Activated CD4-positive, alpha-beta T cell treated with anti-CD3 and anti-CD28 coated beads, Interleukin-2, amount 50 U/mL, for 16 hours (primary cell): ENCODE measurements at regions not wholly inside any gene's neighbourhood (a gene's known extent, or its start where the extent isn't known, plus 50 kb on each side); places are given as distances from the start of the nearest gene placed in this dataset.

Experiments
- DNase-seq: peaks from one replicate; pipeline ENCODE4 v3.0.0-alpha.2; 2020

GRCh38 chr5:133760532-133760931 is 148.2 kb upstream of the FSTL4 start:
- no peak for DNase-seq

DNA sequence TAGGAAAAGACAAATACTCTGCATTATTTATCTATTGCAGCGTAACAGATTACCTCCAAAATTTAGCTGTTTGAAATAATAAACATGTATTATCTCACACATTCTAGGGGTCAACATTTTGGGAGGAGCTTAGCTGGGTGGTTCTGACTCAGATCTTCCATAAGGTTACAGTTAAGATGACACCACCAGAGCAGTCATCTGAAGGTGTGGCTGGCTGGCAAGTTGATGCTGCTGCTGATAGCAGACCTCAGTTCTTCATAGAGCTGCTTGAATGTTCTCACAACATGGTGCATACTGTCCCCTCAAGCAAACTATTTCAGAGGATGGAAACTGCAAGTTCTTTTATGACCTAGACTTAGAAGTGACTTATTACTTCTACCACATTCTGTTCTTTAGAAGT is 146.3 kb upstream of the FSTL4 start:
- peak; percentile 20 for DNase-seq

- DNase-seq, result no peak
Measured at GRCh38 chr5:133757396-133757945, 145.1 kb upstream of the FSTL4 start.

DNA sequence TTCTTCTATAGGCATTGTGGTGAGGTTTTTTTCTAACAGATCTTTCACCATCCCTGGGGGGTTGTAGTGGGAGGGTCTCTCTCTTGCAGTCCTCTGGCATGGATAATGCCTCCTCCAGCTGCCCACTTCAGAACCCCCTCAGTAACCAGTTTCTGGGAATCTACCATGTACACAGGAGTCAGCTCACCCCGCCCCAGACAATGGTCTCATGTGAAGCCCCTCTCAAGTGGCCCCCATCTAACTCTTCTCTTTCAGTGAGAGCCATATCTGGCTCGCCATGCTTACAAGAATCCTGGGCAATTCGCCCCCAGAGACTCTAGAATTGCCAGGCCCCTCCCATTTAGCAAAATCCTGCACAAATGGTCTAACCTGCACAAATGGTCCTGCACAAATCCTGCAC is 144.4 kb upstream of the FSTL4 start:
- DNase-seq, result no peak

GRCh38 chr5:133756036-133756435 is 143.7 kb upstream of the FSTL4 start:
- DNase-seq, result no peak

GRCh38 chr5:133754575-133755169 is 142.3 kb upstream of the FSTL4 start:
- peak; percentile 12 for DNase-seq

GRCh38 chr5:133753856-133754255 is 141.5 kb upstream of the FSTL4 start:
- DNase-seq, result no peak

DNA sequence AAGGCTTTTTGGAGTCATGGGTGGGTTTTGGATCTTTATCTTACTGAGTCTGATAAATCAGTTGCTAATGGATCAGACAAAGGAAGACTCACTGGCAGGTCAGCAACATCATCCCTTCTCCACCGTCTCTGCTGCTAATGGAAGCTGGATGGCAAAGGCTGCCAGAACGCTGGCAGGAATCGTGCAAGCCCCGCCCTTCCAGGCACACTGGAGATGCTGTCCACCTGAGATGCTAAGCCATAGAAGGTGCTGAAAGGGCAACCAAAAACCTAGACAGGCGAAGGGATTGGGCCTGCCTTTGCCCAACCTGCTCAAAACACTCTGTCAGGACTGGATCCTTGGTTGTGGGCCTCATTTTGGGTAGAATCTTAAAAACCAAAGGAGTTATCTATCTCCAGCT is 139.5 kb upstream of the FSTL4 start:
- no peak for DNase-seq

- DNase-seq, result no peak
Measured at GRCh38 chr5:133751421-133751820, 139.1 kb upstream of the FSTL4 start.

DNA sequence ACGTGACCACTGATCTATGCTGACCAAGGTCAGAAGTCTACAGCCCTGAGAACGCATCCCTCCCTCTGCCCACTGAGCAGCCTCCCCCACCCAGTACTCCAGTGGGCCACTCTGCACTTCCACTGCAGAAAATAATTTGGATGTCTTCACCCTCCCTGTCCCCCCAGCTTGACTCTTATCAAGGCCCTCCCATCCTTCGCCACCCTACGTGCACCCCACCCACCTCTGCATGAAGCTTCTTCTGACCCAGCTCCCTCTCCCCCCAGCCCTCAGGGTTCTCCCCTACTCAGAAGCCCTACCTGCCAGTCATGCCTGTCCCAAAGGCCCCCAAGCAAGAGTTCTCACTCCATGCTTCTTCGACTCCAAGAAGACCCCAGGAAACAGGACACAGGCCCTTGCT is 138.5 kb upstream of the FSTL4 start:
- no peak for DNase-seq

GRCh38 chr5:133750356-133750755 is 138.0 kb upstream of the FSTL4 start:
- DNase-seq, result no peak

DNA sequence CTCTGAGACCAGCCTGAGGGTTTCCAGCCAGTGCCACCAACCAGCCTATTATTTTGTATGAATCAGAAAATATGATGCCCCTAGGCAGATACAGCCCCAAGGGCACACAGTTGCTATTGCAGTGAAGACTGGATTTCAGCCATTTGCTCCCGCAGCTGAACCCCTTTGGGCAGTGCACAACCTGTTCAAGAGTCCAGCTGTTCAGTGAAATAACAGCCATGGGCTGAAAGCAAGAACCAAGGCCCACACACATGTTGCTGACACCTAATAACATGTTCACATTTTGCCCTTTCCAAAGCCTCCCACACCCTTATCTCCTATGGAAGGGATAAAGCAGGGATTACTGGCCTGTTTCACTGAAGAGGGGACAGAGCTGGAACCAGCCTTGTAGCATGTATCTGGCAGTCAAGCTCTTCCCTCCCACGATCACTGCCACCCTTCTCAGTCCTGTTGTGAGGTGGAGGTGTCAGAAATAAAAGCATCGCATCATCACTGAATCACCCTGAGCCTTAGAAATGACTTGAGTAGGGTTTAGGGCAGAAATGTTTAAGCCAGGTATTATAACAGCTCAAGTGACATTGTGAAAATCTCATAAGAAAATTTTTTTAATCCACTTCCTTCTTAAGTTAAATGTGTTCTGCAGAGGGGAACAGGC is 137.1 kb upstream of the FSTL4 start:
- no peak for DNase-seq

DNA sequence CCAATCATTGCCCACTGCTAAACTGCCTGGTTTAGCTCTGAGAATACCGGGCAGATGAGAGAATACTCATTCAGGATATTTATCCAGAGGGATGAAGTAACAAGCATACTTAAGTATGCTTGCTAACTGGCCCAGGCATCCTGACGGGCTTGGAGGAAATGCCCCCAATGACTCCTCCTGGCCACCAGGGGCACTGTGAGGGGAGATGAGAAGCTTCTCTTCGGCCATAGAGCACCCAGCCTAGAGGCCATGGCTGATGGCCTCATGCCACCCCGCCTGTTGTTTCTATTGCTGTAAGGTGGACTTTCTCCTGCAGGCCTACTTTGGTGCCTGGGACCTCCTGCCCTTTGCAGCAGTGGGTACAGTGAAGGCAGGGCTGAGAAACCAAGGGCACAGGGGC is 134.5 kb upstream of the FSTL4 start:
- DNase-seq, result peak; percentile 14

DNA sequence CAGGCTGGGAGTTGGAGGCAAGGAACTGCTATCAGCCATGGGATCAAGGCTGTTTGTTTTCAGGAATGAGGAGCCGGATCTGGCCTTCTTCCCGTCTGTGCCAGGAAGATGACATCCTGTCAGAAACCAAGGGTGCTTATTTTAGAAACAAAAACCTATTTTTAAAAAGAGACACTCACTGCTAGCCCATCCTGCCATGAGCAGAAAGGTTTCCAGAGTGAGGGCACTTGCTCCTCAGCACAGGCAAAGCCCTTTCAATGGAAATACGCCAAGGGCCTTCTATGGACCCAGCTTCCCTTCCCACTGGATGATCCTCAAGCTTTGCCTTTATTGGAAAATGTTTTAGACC is 132.6 kb upstream of the FSTL4 start:
- DNase-seq, result no peak

DNA sequence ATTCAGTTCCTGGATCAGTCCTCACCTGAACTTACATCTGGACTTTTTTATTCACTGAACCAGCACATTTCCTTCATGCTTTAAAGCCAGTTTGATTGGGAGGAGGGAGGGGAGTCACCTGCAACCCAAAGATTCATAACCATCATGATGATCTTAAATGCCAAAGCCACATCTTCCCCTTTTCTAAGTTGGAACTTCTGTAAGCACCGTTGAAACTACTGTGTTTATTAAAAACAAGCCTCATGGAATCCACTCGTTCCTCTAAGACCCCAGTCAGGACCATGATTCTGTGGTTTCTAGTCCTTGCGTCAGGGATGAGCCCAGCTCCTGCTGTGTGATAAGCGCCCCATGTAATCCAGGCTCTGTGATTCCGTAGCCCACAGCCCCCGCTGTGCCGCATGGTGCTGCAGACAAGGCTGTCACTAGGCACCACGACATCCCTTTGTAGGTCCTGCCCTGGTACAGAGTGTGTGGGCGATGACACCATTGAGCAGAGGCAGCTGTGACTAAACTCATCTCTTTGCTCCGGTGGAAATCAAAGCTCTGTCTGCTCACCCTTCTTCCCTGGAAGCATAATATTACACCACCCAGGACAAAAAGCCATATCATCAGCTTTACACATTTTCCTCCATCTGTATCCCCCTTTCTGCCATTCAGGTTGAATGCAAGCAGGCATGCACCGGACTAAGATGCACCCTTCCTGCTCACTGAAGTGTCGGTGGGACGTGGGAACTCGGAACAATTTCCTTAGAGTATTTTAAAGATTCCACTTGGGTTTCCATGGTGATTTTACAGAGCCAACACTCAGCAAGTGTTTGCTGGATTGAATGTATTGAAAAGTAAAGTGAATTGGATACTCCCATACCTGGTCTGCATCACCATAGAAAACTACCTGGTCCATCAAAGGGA is 132.0 kb upstream of the FSTL4 start:
- no peak for DNase-seq

GRCh38 chr5:133742431-133742988 is 130.2 kb upstream of the FSTL4 start:
- no peak for DNase-seq

DNA sequence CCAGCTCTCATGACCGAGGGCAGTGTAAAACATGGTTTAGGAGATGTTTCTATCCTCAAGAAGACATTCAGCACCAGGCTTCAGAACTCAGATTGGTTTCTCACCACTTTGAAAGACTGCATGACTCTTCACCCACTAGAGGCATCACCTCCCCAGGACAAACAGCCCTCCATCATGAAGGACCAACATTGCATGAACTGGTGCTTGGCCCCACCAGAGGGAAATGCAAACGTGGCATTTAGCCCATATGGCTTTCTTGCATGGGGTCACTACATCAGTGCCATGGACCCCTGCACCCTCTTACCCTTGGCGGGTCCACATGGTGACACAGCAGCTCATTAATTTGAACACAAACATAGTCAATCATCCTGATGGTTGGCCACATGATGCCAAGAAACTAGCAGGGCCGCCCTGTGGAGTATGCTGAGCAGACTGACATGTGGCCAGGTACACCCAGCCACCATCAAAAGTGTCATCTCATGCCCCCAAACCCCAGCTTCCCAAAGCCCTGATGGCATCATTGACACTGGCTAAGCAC is 129.5 kb upstream of the FSTL4 start:
- DNase-seq, result no peak

DNA sequence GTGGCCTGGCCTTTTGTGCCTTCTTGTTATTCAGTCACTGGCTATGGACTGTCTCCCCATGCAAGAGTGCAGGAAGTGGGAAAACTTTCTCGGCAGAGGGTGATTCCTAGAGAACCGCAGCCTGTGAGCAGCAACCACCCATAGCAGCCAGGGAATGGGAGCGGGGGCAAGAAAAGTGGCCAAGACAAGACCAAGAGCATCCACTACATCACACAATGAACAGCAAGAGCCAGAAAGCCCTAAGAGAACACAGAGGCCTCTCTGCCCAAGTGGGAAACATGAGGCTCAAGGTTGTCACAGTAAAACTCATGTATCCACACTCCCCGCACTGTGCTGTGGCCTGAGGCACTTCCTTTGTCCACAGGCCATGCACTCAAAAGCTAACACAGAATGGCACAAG is 129.1 kb upstream of the FSTL4 start:
- DNase-seq, result no peak

GRCh38 chr5:133739181-133739780 is 126.9 kb upstream of the FSTL4 start:
- no peak for DNase-seq

DNA sequence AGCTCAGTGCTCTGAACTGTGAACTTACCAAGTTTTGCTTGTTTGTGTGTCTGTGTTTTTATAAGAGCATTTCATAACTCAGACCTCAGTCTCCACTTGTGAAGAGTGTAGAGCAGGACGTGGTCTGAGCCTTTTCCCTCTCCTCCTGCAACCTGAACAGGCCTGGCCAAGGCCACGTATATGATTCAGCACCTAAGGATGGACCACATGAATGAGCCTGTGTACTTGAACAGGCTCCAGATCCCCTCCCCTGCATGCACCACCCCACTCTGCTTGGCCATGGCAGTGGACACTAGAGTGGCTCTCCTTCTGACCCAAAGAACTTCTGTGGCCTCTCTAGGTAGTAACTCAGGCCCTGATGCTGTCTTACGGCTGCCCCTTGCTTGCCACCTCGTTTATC is 125.9 kb upstream of the FSTL4 start:
- no peak for DNase-seq

- DNase-seq, result no peak
Measured at GRCh38 chr5:133736512-133736911, 124.2 kb upstream of the FSTL4 start.

GRCh38 chr5:133735346-133735745 is 123.0 kb upstream of the FSTL4 start:
- DNase-seq, result no peak

DNA sequence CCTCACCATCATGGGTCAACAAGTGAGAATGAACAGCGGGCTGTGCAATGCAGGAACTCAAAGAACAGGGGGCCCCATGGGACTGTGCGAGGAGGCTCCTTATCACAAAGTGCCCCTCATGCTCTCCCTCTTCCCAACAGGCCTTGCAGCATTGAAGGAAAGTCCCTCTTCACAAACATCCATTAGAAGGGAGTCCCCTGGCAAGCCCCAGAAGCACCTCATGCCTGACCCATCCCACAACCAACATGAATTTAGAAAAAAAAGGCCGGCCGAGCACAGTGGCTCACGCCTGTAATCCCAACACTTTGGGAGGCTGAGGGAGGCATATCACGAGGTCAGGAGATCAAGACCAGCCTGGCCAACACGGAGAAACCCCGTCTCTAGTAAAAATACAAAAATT is 122.6 kb upstream of the FSTL4 start:
- DNase-seq, result no peak
